ENCODE measurements at regions not wholly inside any gene's neighbourhood (a gene's known extent, or its start where the extent isn't known, plus 50 kb on each side); places are given as distances from the start of the nearest gene placed in this dataset.

- H4K20me1 ChIP-seq (ENCODE audit: insufficient read depth, low read length, poor library complexity, severe bottlenecking), result no peaks in the 10 kb centered on the region
- no peaks in the 10 kb centered on the region for H3K36me3 ChIP-seq (ENCODE audit: insufficient read depth, low read length)
- TF ChIP-seq EZH2phosphoT487 (IDR thresholded peaks at IDR 0.05; ENCODE audit: borderline replicate concordance) (no peak), CTCF (conservative IDR thresholded peaks at IDR 0.05; ENCODE audit: low read length) (no peak)
- no peaks in the 10 kb centered on the region for H3K79me2 ChIP-seq (ENCODE audit: insufficient read depth, low read length)
- H3K4me2 ChIP-seq (ENCODE audit: low read depth, low read length, poor library complexity, severe bottlenecking), result no peak overlapping the region
- H3K9me2 ChIP-seq (replicated peaks; ENCODE audit: low read depth, low read length), result no peaks in the 10 kb centered on the region
- H3K4me3 ChIP-seq (ENCODE audit: low read length, poor library complexity, severe bottlenecking), result no peak overlapping the region
- no peak overlapping the region for H3K9ac ChIP-seq (ENCODE audit: low read depth, low read length, poor library complexity, severe bottlenecking)
- no peaks in the 10 kb centered on the region for H3K4me1 ChIP-seq (ENCODE audit: insufficient read depth, low read length, poor library complexity, severe bottlenecking)
- no peaks in the 10 kb centered on the region for H3K27me3 ChIP-seq (ENCODE audit: insufficient read depth, low read length, poor library complexity, severe bottlenecking)
- peaks cover 4% of the 10 kb centered on the region; the same call in 1 of the 2 replicates for H3K9me3 ChIP-seq (ENCODE audit: insufficient read depth, low read depth, low read length)
- H3F3A ChIP-seq (ENCODE audit: low read depth), result no peaks in the 10 kb centered on the region
- H2AFZ ChIP-seq (ENCODE audit: low read length), result no peak overlapping the region
These were observed 671.7 kb downstream of the BRD1 start for GRCh38 chr22:49155770-49156580.

- Histone ChIP-seq H3K79me2 (ENCODE audit: insufficient read depth, low read length) (no peaks in the 10 kb centered on the region), H3K27me3 (ENCODE audit: insufficient read depth, low read length, poor library complexity, severe bottlenecking) (no peaks in the 10 kb centered on the region), H3K9me2 (replicated peaks; ENCODE audit: low read depth, low read length) (no peaks in the 10 kb centered on the region), H3K4me2 (ENCODE audit: low read depth, low read length, poor library complexity, severe bottlenecking) (no peak overlapping the region), H3K9me3 (ENCODE audit: insufficient read depth, low read depth, low read length) (peaks cover 4% of the 10 kb centered on the region; the same call in 1 of the 2 replicates), H3K9ac (ENCODE audit: low read depth, low read length, poor library complexity, severe bottlenecking) (no peak overlapping the region), H3F3A (ENCODE audit: low read depth) (no peaks in the 10 kb centered on the region), H3K4me1 (ENCODE audit: insufficient read depth, low read length, poor library complexity, severe bottlenecking) (no peaks in the 10 kb centered on the region), H4K20me1 (ENCODE audit: insufficient read depth, low read length, poor library complexity, severe bottlenecking) (no peaks in the 10 kb centered on the region), H3K4me3 (ENCODE audit: low read length, poor library complexity, severe bottlenecking) (no peak overlapping the region), H2AFZ (ENCODE audit: low read length) (no peak overlapping the region), H3K36me3 (ENCODE audit: insufficient read depth, low read length) (no peaks in the 10 kb centered on the region)
- no peak for TF ChIP-seq EZH2phosphoT487 (IDR thresholded peaks at IDR 0.05; ENCODE audit: borderline replicate concordance)
- TF ChIP-seq CTCF (conservative IDR thresholded peaks at IDR 0.05; ENCODE audit: low read length), result no peak
These were observed 672.5 kb downstream of the BRD1 start for GRCh38 chr22:49155039-49155769.

- no peaks in the 10 kb centered on the region for H3K36me3 ChIP-seq (ENCODE audit: insufficient read depth, low read length)
- no peak overlapping the region for H3K9ac ChIP-seq (ENCODE audit: low read depth, low read length, poor library complexity, severe bottlenecking)
- no peak overlapping the region for H2AFZ ChIP-seq (ENCODE audit: low read length)
- TF ChIP-seq CTCF (conservative IDR thresholded peaks at IDR 0.05; ENCODE audit: low read length) (no peak), EZH2phosphoT487 (IDR thresholded peaks at IDR 0.05; ENCODE audit: borderline replicate concordance) (no peak)
- no peaks in the 10 kb centered on the region for H3K79me2 ChIP-seq (ENCODE audit: insufficient read depth, low read length)
- H3K9me2 ChIP-seq (replicated peaks; ENCODE audit: low read depth, low read length), result no peaks in the 10 kb centered on the region
- H4K20me1 ChIP-seq (ENCODE audit: insufficient read depth, low read length, poor library complexity, severe bottlenecking), result no peaks in the 10 kb centered on the region
- H3F3A ChIP-seq (ENCODE audit: low read depth), result no peaks in the 10 kb centered on the region
- no peaks in the 10 kb centered on the region for H3K27me3 ChIP-seq (ENCODE audit: insufficient read depth, low read length, poor library complexity, severe bottlenecking)
- no peak overlapping the region for H3K4me2 ChIP-seq (ENCODE audit: low read depth, low read length, poor library complexity, severe bottlenecking)
- no peaks in the 10 kb centered on the region for H3K4me1 ChIP-seq (ENCODE audit: insufficient read depth, low read length, poor library complexity, severe bottlenecking)
- H3K4me3 ChIP-seq (ENCODE audit: low read length, poor library complexity, severe bottlenecking), result no peak overlapping the region
- H3K9me3 ChIP-seq (ENCODE audit: insufficient read depth, low read depth, low read length), result peaks cover 4% of the 10 kb centered on the region; the same call in 1 of the 2 replicates
These were observed 673.2 kb downstream of the BRD1 start for GRCh38 chr22:49154433-49154832.
